ENCODE measurements at regions not wholly inside any gene's neighbourhood (a gene's known extent, or its start where the extent isn't known, plus 50 kb on each side); places are given as distances from the start of the nearest gene placed in this dataset.

- DNase-seq (ENCODE audit: low spot score), result no peak
- H3K27me3 Mint-ChIP-seq (ENCODE audit: unreplicated experiment), result peaks cover 2% of the 10 kb centered on the region
- H3K4me3 Mint-ChIP-seq (ENCODE audit: unreplicated experiment), result no peak overlapping the region
- no peak overlapping the region for H3K27ac Mint-ChIP-seq (ENCODE audit: unreplicated experiment)
- no peaks in the 10 kb centered on the region for H3K9me3 Mint-ChIP-seq (ENCODE audit: unreplicated experiment)
- TF ChIP-seq CTCF (IDR thresholded peaks at IDR 0.05; ENCODE audit: unreplicated experiment), result no peak
- no peaks in the 10 kb centered on the region for H3K36me3 Mint-ChIP-seq (ENCODE audit: low read depth, unreplicated experiment)
- H3K4me1 Mint-ChIP-seq (ENCODE audit: unreplicated experiment), result peaks cover 2% of the 10 kb centered on the region
Observed at GRCh38 chrX:40261833-40262156, 164.0 kb upstream of the BCOR start.

- no peaks in the 10 kb centered on the region for H3K9me3 Mint-ChIP-seq (ENCODE audit: unreplicated experiment)
- no peaks in the 10 kb centered on the region for H3K4me1 Mint-ChIP-seq (ENCODE audit: unreplicated experiment)
- no peak for DNase-seq (ENCODE audit: low spot score)
- no peak overlapping the region for H3K27ac Mint-ChIP-seq (ENCODE audit: unreplicated experiment)
- no peak overlapping the region for H3K4me3 Mint-ChIP-seq (ENCODE audit: unreplicated experiment)
- H3K27me3 Mint-ChIP-seq (ENCODE audit: unreplicated experiment), result peaks cover 3% of the 10 kb centered on the region
- no peaks in the 10 kb centered on the region for H3K36me3 Mint-ChIP-seq (ENCODE audit: low read depth, unreplicated experiment)
- TF ChIP-seq CTCF (IDR thresholded peaks at IDR 0.05; ENCODE audit: unreplicated experiment), result no peak
Observed at GRCh38 chrX:40260146-40260747, 162.5 kb upstream of the BCOR start.

GRCh38 chrX:40258909-40259308 is 161.2 kb upstream of the BCOR start:
- no peak for TF ChIP-seq CTCF (IDR thresholded peaks at IDR 0.05; ENCODE audit: unreplicated experiment)
- H3K4me1 Mint-ChIP-seq (ENCODE audit: unreplicated experiment), result no peaks in the 10 kb centered on the region
- no peaks in the 10 kb centered on the region for H3K9me3 Mint-ChIP-seq (ENCODE audit: unreplicated experiment)
- H3K27ac Mint-ChIP-seq (ENCODE audit: unreplicated experiment), result no peak overlapping the region
- no peak overlapping the region for H3K4me3 Mint-ChIP-seq (ENCODE audit: unreplicated experiment)
- H3K27me3 Mint-ChIP-seq (ENCODE audit: unreplicated experiment), result peaks cover 1% of the 10 kb centered on the region
- DNase-seq (ENCODE audit: low spot score), result no peak
- H3K36me3 Mint-ChIP-seq (ENCODE audit: low read depth, unreplicated experiment), result no peaks in the 10 kb centered on the region

- H3K27ac Mint-ChIP-seq (ENCODE audit: unreplicated experiment), result no peak overlapping the region
- H3K9me3 Mint-ChIP-seq (ENCODE audit: unreplicated experiment), result no peaks in the 10 kb centered on the region
- no peak overlapping the region for H3K4me3 Mint-ChIP-seq (ENCODE audit: unreplicated experiment)
- TF ChIP-seq CTCF (IDR thresholded peaks at IDR 0.05; ENCODE audit: unreplicated experiment), result no peak
- no peaks in the 10 kb centered on the region for H3K36me3 Mint-ChIP-seq (ENCODE audit: low read depth, unreplicated experiment)
- peaks cover 1% of the 10 kb centered on the region for H3K27me3 Mint-ChIP-seq (ENCODE audit: unreplicated experiment)
- no peak for DNase-seq (ENCODE audit: low spot score)
- no peaks in the 10 kb centered on the region for H3K4me1 Mint-ChIP-seq (ENCODE audit: unreplicated experiment)
Observed at GRCh38 chrX:40253771-40254170, 156.0 kb upstream of the BCOR start.

- peaks cover 5% of the 10 kb centered on the region for H3K4me1 Mint-ChIP-seq (ENCODE audit: unreplicated experiment)
- DNase-seq (ENCODE audit: low spot score), result no peak
- no peak overlapping the region for H3K4me3 Mint-ChIP-seq (ENCODE audit: unreplicated experiment)
- no peaks in the 10 kb centered on the region for H3K27me3 Mint-ChIP-seq (ENCODE audit: unreplicated experiment)
- no peaks in the 10 kb centered on the region for H3K9me3 Mint-ChIP-seq (ENCODE audit: unreplicated experiment)
- no peak overlapping the region for H3K27ac Mint-ChIP-seq (ENCODE audit: unreplicated experiment)
- no peaks in the 10 kb centered on the region for H3K36me3 Mint-ChIP-seq (ENCODE audit: low read depth, unreplicated experiment)
- no peak for TF ChIP-seq CTCF (IDR thresholded peaks at IDR 0.05; ENCODE audit: unreplicated experiment)
Observed at GRCh38 chrX:40249582-40249981, 151.8 kb upstream of the BCOR start.

All from endothelial cell (in vitro differentiated cells).